ENCODE measurements at regions not wholly inside any gene's neighbourhood (a gene's known extent, or its start where the extent isn't known, plus 50 kb on each side); places are given as distances from the start of the nearest gene placed in this dataset.

DNA sequence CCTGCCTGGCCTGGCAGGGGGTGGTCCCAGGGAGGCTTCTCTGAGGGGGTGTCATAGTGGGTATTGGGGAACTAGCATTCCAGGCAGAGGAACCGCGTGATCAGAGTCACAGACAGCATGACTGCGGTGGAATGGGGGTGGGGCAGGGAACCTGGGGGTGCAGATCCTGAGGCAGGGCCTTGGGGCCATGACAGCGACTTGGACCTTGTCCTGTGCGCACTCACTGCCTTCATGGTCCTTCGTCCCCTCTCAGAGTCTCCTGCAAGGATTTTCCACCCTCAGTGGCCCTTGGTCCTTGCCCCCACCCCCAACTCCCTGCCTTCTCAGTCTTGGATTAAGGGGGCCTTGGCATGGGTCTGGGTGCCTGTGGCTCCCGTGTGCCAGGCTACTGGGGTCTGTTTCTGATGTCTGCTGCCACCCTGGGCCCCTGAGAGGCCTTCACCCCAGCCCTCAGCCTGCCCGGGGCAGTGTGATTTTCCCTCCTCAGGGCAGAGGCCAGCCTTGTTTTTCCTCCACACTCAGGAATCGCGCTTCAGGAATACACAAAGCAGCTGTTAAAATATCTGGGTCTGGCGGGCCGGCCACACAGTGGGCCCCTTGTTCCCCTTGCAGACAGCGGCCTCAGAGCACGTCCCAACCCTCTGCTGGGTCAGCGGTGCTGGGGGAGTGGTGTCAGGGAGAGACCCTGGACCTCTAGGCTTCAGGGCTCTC lies 51.6 kb downstream of the GLI2 start:
- Mint-ChIP-seq H3K9me3 (no peaks in the 10 kb centered on the region), H3K27me3 (ENCODE audit: low read depth) (no peaks in the 10 kb centered on the region), H3K27ac (peak overlapping the region; percentile 89), H3K4me3 (peak overlapping the region; percentile 50), H3K36me3 (no peaks in the 10 kb centered on the region), H3K4me1 (peaks cover 98% of the 10 kb centered on the region)
- no peak for DNase-seq (ENCODE audit: low spot score)
- no peak for ATAC-seq
- TF ChIP-seq GRHL2 (CRISPR knock-in tag; IDR thresholded peaks at IDR 0.05; ENCODE audit: insufficient replicate concordance, severe bottlenecking): no peak
- no peak for TF ChIP-seq ZNF671 (CRISPR knock-in tag; IDR thresholded peaks at IDR 0.05)
- TF ChIP-seq SMAD4 (CRISPR knock-in tag; IDR thresholded peaks at IDR 0.05): no peak
- TF ChIP-seq PRDM15 (CRISPR knock-in tag; IDR thresholded peaks at IDR 0.05): no peak
- no peak for TF ChIP-seq RORB (CRISPR knock-in tag; IDR thresholded peaks at IDR 0.05)
- ChIA-PET POLR2A (no interaction called here), CTCF (interaction anchor here (1.7 kb wide), 1 partner anchor 91 kb away, joined by 11 read pairs; no protein-coding TSS in a partner anchor)

GRCh38 chr2:120787822-120788700 lies 52.4 kb downstream of the GLI2 start:
- ChIA-PET CTCF (interaction anchor here (1.4 kb wide), 1 partner anchor 52 kb away, joined by 5 read pairs; the partner anchor contains the start of gene GLI2), POLR2A (no interaction called here)
- Mint-ChIP-seq H3K4me1 (peaks cover 96% of the 10 kb centered on the region), H3K4me3 (no peak overlapping the region), H3K9me3 (no peaks in the 10 kb centered on the region), H3K27me3 (ENCODE audit: low read depth) (no peaks in the 10 kb centered on the region), H3K27ac (peak overlapping the region; percentile 89), H3K36me3 (no peaks in the 10 kb centered on the region)
- DNase-seq (ENCODE audit: low spot score) (no peak), ATAC-seq (no peak)
- no peak for TF ChIP-seq PRDM15 (CRISPR knock-in tag; IDR thresholded peaks at IDR 0.05)
- no peak for TF ChIP-seq MAX (CRISPR knock-in tag; IDR thresholded peaks at IDR 0.05)
- TF ChIP-seq IRF2 (CRISPR knock-in tag; IDR thresholded peaks at IDR 0.05; ENCODE audit: borderline replicate concordance, low read depth): no peak
- no peak for TF ChIP-seq NR2C2 (CRISPR knock-in tag; IDR thresholded peaks at IDR 0.05)
- TF ChIP-seq, protein P1, sequence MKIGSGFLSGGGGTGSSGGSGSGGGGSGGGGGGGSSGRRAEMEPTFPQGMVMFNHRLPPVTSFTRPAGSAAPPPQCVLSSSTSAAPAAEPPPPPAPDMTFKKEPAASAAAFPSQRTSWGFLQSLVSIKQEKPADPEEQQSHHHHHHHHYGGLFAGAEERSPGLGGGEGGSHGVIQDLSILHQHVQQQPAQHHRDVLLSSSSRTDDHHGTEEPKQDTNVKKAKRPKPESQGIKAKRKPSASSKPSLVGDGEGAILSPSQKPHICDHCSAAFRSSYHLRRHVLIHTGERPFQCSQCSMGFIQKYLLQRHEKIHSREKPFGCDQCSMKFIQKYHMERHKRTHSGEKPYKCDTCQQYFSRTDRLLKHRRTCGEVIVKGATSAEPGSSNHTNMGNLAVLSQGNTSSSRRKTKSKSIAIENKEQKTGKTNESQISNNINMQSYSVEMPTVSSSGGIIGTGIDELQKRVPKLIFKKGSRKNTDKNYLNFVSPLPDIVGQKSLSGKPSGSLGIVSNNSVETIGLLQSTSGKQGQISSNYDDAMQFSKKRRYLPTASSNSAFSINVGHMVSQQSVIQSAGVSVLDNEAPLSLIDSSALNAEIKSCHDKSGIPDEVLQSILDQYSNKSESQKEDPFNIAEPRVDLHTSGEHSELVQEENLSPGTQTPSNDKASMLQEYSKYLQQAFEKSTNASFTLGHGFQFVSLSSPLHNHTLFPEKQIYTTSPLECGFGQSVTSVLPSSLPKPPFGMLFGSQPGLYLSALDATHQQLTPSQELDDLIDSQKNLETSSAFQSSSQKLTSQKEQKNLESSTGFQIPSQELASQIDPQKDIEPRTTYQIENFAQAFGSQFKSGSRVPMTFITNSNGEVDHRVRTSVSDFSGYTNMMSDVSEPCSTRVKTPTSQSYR (CRISPR knock-in tag; IDR thresholded peaks at IDR 0.05): no peak
